ENCODE measurements at regions not wholly inside any gene's neighbourhood (a gene's known extent, or its start where the extent isn't known, plus 50 kb on each side); places are given as distances from the start of the nearest gene placed in this dataset.

GRCh38 chrX:107574054-107574683 is 54.1 kb upstream of the PRPS1 start:
- Mint-ChIP-seq H3K27ac (no peak overlapping the region), H3K27me3 (ENCODE audit: insufficient read depth, low read depth, poor library complexity) (no peaks in the 10 kb centered on the region), H3K9me3 (no peaks in the 10 kb centered on the region), H3K4me1 (peaks cover 5% of the 10 kb centered on the region; the same call in 2 of the 3 replicates), H3K36me3 (ENCODE audit: low read depth) (no peaks in the 10 kb centered on the region), H3K4me3 (no peak overlapping the region)
- Histone ChIP-seq H3K9me2 (ENCODE audit: insufficient read depth) (no peaks in the 10 kb centered on the region), H2AFZ (no peak overlapping the region), H3K36me3 (ENCODE audit: insufficient read depth) (no peaks in the 10 kb centered on the region), H3K4me3 (no peak overlapping the region), H3K4me2 (no peak overlapping the region), H3K4me1 (ENCODE audit: insufficient read depth) (no peaks in the 10 kb centered on the region; the same call in 1 of the 2 replicates), H3F3A (replicated peaks; ENCODE audit: low read depth) (no peaks in the 10 kb centered on the region), H4K20me1 (replicated peaks; ENCODE audit: insufficient read depth) (no peaks in the 10 kb centered on the region), H3K27me3 (ENCODE audit: insufficient read depth) (no peaks in the 10 kb centered on the region), H3K27ac (ENCODE audit: low read depth) (no peak overlapping the region), H3K79me2 (replicated peaks; ENCODE audit: insufficient read depth) (no peaks in the 10 kb centered on the region)
- ATAC-seq (no peak), DNase-seq (ENCODE audit: low spot score) (no peak)
- TF ChIP-seq NANOG (IDR thresholded peaks at IDR 0.05; ENCODE audit: borderline replicate concordance) (no peak), CTCF (conservative IDR thresholded peaks at IDR 0.05; ENCODE audit: low read depth in 2 of 2) (no peak), ZNF331 (CRISPR knock-in tag; IDR thresholded peaks at IDR 0.05; ENCODE audit: low read depth) (no peak), ETS1 (IDR thresholded peaks at IDR 0.05) (no peak), EZH2phosphoT487 (IDR thresholded peaks at IDR 0.05; ENCODE audit: unreplicated experiment) (no peak), EZH2 (IDR thresholded peaks at IDR 0.05; ENCODE audit: low read depth, unreplicated experiment) (no peak), ZNF462 (CRISPR knock-in tag; IDR thresholded peaks at IDR 0.05) (no peak), CREB1 (CRISPR knock-in tag; IDR thresholded peaks at IDR 0.05; ENCODE audit: low read depth) (no peak), STAT1 (IDR thresholded peaks at IDR 0.05; ENCODE audit: unreplicated experiment) (no peak), REST (IDR thresholded peaks at IDR 0.05; ENCODE audit: unreplicated experiment) (no peak), JUNB (IDR thresholded peaks at IDR 0.05; ENCODE audit: unreplicated experiment) (no peak), ZNF114 (CRISPR knock-in tag; IDR thresholded peaks at IDR 0.05) (no peak), POLR2AphosphoS5 (IDR thresholded peaks at IDR 0.05; ENCODE audit: low read depth) (no peak)
